A549 (cell line): ENCODE measurements at regions not wholly inside any gene's neighbourhood (a gene's known extent, or its start where the extent isn't known, plus 50 kb on each side); places are given as distances from the start of the nearest gene placed in this dataset.

Source experiments
- ATAC-seq, 2 experiments: fragments of 200-7000 bp in 1 of 2; fragments of >200 bp in 1 of 2; cut with Nextera tagmentation in 1 of 2; cut with Tn5 transposase in 1 of 2; 3 replicates each; pipeline versions ENCODE4 v1.8.0 to v1.9.1; 2018 to 2020; ENCODE audit warnings: mild to moderate bottlenecking in 1 of 2, moderate library complexity in 1 of 2
- CTCF ChIA-PET: fragments of 300-600 bp; sonication (Branson Sonifier 250); formaldehyde crosslinking; extraction: SDS; loops from one replicate; lab custom pipeline; 2021; ENCODE audit warnings: antibody characterized with exemption, inconsistent platforms; lab: Yijun Ruan, JAX
- POLR2A ChIA-PET: fragments of 350-600 bp; formaldehyde crosslinking; extraction: SDS; loops from one replicate; lab custom pipeline; 2021; ENCODE audit warnings: antibody characterized with exemption, inconsistent platforms; lab: Yijun Ruan, JAX
- DNase-seq, 2 experiments: peaks; one replicate each; pipeline versions ENCODE4 v3.0.0 to v3.0.0-alpha.2; 2011 to 2016; ENCODE audit warnings: low read depth in 1 of 2, low spot score in 1 of 2
- FAIRE-seq: peaks from 2 replicates; lab custom pipeline; 2011; peaks lifted over from hg19 to GRCh38; lab: Jason Lieb, UNC
- H3K27ac ChIP-seq, 2 experiments: fragments of >200 bp; sonication (Bioruptor Twin); formaldehyde crosslinking; 3 replicates each; pipeline ENCODE4 v1.5.1; 2016 to 2017
- H3K4me1 ChIP-seq: fragments of >200 bp; sonication (Bioruptor Twin); formaldehyde crosslinking; 3 replicates; pipeline ENCODE4 v1.6.1; 2016
- H3K4me2 ChIP-seq: fragments of >200 bp; sonication (Bioruptor Twin); formaldehyde crosslinking; 3 replicates; pipeline ENCODE4 v1.6.1; 2016
- H3K4me3 ChIP-seq: fragments of >200 bp; sonication (Bioruptor Twin); formaldehyde crosslinking; 3 replicates; pipeline ENCODE4 v1.5.1; 2016
- H3K9me3 ChIP-seq: fragments of >200 bp; sonication (Bioruptor Twin); formaldehyde crosslinking; 3 replicates; pipeline ENCODE4 v1.6.1; 2016
- CEBPB ChIP-seq, 2 experiments: fragments of >200 bp in 1 of 2; sonication (Bioruptor Twin) in 1 of 2; formaldehyde crosslinking in 1 of 2; IDR thresholded peaks; 2 replicates each; pipeline ENCODE4 v1.6.1; 2012 to 2016
- EHF ChIP-seq: fragments of 250-450 bp; sonication (Bioruptor Pico); IDR thresholded peaks from 2 replicates; pipeline ENCODE4 v1.5.0; 2020; ENCODE audit warnings: mild to moderate bottlenecking
- EP300 ChIP-seq, 2 experiments: fragments of >200 bp; sonication (Bioruptor Twin); formaldehyde crosslinking; IDR thresholded peaks; 2 replicates in 1 of 2; 3 replicates in 1 of 2; pipeline ENCODE4 v1.6.1; 2016 to 2017
- FOXS1 ChIP-seq: fragments of 250-450 bp; sonication (Bioruptor Pico); IDR thresholded peaks from 2 replicates; pipeline ENCODE4 v1.5.0; 2020; ENCODE audit warnings: mild to moderate bottlenecking, moderate library complexity
- GATA3 ChIP-seq: IDR thresholded peaks from 2 replicates; pipeline ENCODE4 v1.6.1; 2012; ENCODE audit warnings: borderline replicate concordance
- MAFK ChIP-seq: fragments of 450-650 bp; IDR thresholded peaks from 2 replicates; pipeline ENCODE4 v1.6.1; 2014; ENCODE audit not compliant: partially characterized antibody
- MYC ChIP-seq: IDR thresholded peaks from 2 replicates; pipeline ENCODE4 v1.6.1; 2012; ENCODE audit warnings: mild to moderate bottlenecking, inconsistent platforms, low read length, improper control_type of control experiment, borderline replicate concordance
- NPAS2 ChIP-seq: fragments of 250-450 bp; sonication (Bioruptor Pico); IDR thresholded peaks from 2 replicates; pipeline ENCODE4 v1.8.0; 2022; ENCODE audit warnings: mild to moderate bottlenecking, moderate library complexity, borderline replicate concordance
- RARB ChIP-seq: fragments of 250-450 bp; sonication (Bioruptor Pico); IDR thresholded peaks from 2 replicates; pipeline ENCODE4 v1.8.0; 2021; ENCODE audit warnings: mild to moderate bottlenecking, moderate library complexity
- RCOR1 ChIP-seq: fragments of 150-350 bp; IDR thresholded peaks from 2 replicates; pipeline ENCODE4 v1.6.1; 2014; ENCODE audit warnings: antibody characterized with exemption, low read length, low read depth
- RFX5 ChIP-seq: fragments of 450-650 bp; IDR thresholded peaks from 2 replicates; pipeline ENCODE4 v1.7.1; 2014; ENCODE audit warnings: antibody characterized with exemption, mild to moderate bottlenecking, moderate library complexity
- RNF2 ChIP-seq: fragments of 200-600 bp; sonication (generic); IDR thresholded peaks from 2 replicates; pipeline ENCODE4 v1.6.1; 2016; ENCODE audit warnings: low read depth, mild to moderate bottlenecking, antibody characterized with exemption, moderate library complexity, borderline replicate concordance
- TFCP2L1 ChIP-seq: fragments of 250-450 bp; sonication (Bioruptor Pico); IDR thresholded peaks from 2 replicates; pipeline ENCODE4 v1.5.0; 2021; ENCODE audit warnings: mild to moderate bottlenecking
- WGBS: methylation state at CpG from one replicate; pipeline ENCODE4 v1.1.6; 2017; ENCODE audit errors: missing lambda C conversion rate; 5-methylcytosine and 5-hydroxymethylcytosine counted together
- small RNA-seq, 6 experiments: library from RNA; depleted of rRNA; stranded (forward); fragments of <200 nt; gene quantifications; one replicate each; pipeline ENCODE3, GENCODE V24; 2012
- TF ChIP-seq, protein P1 (sequence below): fragments of >200 bp; sonication (Bioruptor Twin); formaldehyde crosslinking; IDR thresholded peaks from 2 replicates; pipeline ENCODE4 v1.6.1; 2016
- TF ChIP-seq, protein P2 (sequence below): IDR thresholded peaks from 2 replicates; pipeline ENCODE4 v1.6.1; 2012; ENCODE audit warnings: low read depth, borderline replicate concordance
- TF ChIP-seq, protein P3 (sequence below): fragments of 200-600 bp; sonication (generic); IDR thresholded peaks from 2 replicates; pipeline ENCODE4 v1.6.1; 2016; ENCODE audit warnings: antibody characterized with exemption, mild to moderate bottlenecking, moderate library complexity

DNA sequence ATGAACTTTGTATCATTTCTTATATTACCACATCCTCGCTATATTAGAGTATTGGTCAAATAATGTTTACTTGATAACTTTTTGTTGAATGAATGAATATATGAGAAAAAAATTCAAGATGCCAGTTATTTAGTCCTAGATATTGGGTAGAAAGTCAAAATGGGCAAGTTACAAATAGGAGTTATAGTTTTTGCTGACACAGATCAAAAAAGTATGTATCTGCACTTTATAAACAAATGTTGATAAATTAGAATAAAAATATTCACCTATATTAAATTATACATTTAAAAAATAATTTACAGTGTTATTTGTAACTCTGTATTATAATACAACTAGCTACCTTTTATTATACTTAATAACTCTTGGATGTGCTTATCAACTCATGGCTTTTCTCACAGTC lies 57.8 kb upstream of the NDST4 start:
- Histone ChIP-seq H3K9me3 (no peaks in the 10 kb centered on the region), H3K4me1 (no peaks in the 10 kb centered on the region), H3K4me2 (no peak overlapping the region), H3K27ac (no peak overlapping the region), H3K4me3 (no peak overlapping the region)
- no peak for TF ChIP-seq EHF (CRISPR knock-in tag)
- TF ChIP-seq, protein P1, sequence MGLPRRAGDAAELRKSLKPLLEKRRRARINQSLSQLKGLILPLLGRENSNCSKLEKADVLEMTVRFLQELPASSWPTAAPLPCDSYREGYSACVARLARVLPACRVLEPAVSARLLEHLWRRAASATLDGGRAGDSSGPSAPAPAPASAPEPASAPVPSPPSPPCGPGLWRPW = no peak
- no peak for TF ChIP-seq TFCP2L1
- no peak for TF ChIP-seq MAFK
- ATAC-seq = no peak
- DNase-seq = no peak
- ChIA-PET CTCF (no interaction called here), POLR2A (no interaction called here)
- WGBS = 6% methylated on average over 1 of the region's 1 CpG
- no peak for FAIRE-seq

DNA sequence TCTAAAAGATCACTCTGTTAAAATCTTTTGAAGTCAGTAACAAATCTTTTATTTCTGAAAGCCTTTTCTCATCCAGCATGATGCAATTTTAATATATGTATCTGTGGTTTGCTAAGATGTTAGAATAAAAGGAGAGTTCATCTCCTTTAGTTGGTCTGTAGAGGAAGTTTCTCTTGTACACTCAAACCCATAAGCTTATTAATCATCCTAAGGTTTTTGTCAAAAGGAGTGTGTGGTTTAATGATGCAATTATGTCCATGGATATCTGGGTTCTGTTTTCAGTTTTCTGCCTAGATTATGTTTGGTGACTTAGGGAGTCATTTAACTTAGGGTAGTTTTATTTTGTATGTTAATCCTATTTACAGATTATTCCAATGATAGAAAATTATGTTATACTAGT lies 52.1 kb upstream of the NDST4 start:
- H3K4me2 ChIP-seq = no peak overlapping the region
- ATAC-seq (no peak), DNase-seq (no peak), FAIRE-seq (no peak)
- no peak for TF ChIP-seq RNF2
- TF ChIP-seq, protein P2, sequence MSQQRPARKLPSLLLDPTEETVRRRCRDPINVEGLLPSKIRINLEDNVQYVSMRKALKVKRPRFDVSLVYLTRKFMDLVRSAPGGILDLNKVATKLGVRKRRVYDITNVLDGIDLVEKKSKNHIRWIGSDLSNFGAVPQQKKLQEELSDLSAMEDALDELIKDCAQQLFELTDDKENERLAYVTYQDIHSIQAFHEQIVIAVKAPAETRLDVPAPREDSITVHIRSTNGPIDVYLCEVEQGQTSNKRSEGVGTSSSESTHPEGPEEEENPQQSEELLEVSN = no peak
- no peak for TF ChIP-seq RARB (CRISPR knock-in tag)
- TF ChIP-seq GATA3 = no peak
- TF ChIP-seq MYC = no peak
- no peak for TF ChIP-seq FOXS1
- no peak for TF ChIP-seq NPAS2 (CRISPR knock-in tag)
- no peak for TF ChIP-seq CEBPB (IDR thresholded peaks at IDR 0.05)
- TF ChIP-seq, protein P1 = no peak
- no peak for TF ChIP-seq EP300 (IDR thresholded peaks at IDR 0.05)
- no peak for TF ChIP-seq RFX5
- TF ChIP-seq MAFK = no peak
- TF ChIP-seq, protein P3, sequence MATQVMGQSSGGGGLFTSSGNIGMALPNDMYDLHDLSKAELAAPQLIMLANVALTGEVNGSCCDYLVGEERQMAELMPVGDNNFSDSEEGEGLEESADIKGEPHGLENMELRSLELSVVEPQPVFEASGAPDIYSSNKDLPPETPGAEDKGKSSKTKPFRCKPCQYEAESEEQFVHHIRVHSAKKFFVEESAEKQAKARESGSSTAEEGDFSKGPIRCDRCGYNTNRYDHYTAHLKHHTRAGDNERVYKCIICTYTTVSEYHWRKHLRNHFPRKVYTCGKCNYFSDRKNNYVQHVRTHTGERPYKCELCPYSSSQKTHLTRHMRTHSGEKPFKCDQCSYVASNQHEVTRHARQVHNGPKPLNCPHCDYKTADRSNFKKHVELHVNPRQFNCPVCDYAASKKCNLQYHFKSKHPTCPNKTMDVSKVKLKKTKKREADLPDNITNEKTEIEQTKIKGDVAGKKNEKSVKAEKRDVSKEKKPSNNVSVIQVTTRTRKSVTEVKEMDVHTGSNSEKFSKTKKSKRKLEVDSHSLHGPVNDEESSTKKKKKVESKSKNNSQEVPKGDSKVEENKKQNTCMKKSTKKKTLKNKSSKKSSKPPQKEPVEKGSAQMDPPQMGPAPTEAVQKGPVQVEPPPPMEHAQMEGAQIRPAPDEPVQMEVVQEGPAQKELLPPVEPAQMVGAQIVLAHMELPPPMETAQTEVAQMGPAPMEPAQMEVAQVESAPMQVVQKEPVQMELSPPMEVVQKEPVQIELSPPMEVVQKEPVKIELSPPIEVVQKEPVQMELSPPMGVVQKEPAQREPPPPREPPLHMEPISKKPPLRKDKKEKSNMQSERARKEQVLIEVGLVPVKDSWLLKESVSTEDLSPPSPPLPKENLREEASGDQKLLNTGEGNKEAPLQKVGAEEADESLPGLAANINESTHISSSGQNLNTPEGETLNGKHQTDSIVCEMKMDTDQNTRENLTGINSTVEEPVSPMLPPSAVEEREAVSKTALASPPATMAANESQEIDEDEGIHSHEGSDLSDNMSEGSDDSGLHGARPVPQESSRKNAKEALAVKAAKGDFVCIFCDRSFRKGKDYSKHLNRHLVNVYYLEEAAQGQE = no peak
- no peak for TF ChIP-seq RCOR1
- POLR2A ChIA-PET = no interaction called here
- CTCF ChIA-PET = no interaction called here
- H3K4me3 ChIP-seq = no peak overlapping the region
- no peaks in the 10 kb centered on the region for H3K9me3 ChIP-seq
- no peaks in the 10 kb centered on the region for H3K4me1 ChIP-seq
- no peak overlapping the region for H3K27ac ChIP-seq

Small RNA genes lying in the stretch of these regions (small RNA-seq; reads per million reads assigned to genes)
- gene RNU6-119P = 0 to 0.19 (median 0) reads per million in 6 experiments
